ENCODE measurements at regions not wholly inside any gene's neighbourhood (a gene's known extent, or its start where the extent isn't known, plus 50 kb on each side); places are given as distances from the start of the nearest gene placed in this dataset.

DNA sequence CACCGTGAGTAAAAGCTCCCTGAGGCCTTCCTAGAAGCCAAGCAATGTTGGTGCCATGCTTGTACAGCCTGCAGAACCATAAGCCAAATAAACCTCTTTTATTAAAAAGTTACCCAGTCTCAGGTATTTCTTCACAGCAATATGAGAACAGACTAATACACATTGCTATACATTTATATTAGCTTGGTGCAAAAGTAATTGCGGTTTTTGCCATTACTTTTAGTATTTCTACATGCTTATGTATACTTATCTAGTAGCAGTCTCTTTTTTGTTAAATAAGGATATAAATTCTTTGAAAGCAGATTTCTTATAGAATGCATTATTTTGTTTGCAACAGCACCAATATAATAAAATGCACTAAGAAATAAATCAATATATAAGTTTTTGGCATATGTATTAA lies 619.6 kb downstream of the FSCB start:
- Histone ChIP-seq H3K9me3 (no peaks in the 10 kb centered on the region), H3K36me3 (ENCODE audit: control insufficient read depth in 2 of 2, extremely low read depth in 1 of 2, insufficient read depth in 1 of 2, low read length in 1 of 2) (no peaks in the 10 kb centered on the region), H3K4me3 (ENCODE audit: control insufficient read depth in 1 of 2, extremely low read depth in 1 of 2, low read length in 1 of 2) (no peak overlapping the region), H3K27me3 (replicated peaks in 1 of 2; ENCODE audit: control insufficient read depth in 2 of 2, extremely low read depth in 1 of 2, insufficient read depth in 2 of 2, low read length in 1 of 2) (no peaks in the 10 kb centered on the region), H3K27ac (ENCODE audit: low read length) (no peak overlapping the region), H3K4me1 (ENCODE audit: control insufficient read depth in 1 of 2, extremely low read depth in 1 of 2, insufficient read depth in 2 of 2, low read length in 2 of 2) (no peaks in the 10 kb centered on the region)
- CTCF ChIA-PET = interaction anchor here in 1 of 2 donors (0.6 kb wide), 1 partner anchor 566 kb away, joined by 6 read pairs; no protein-coding TSS in a partner anchor
- Mint-ChIP-seq H3K27ac (no peak overlapping the region), H3K27me3 (no peaks in the 10 kb centered on the region), H3K4me1 (no peaks in the 10 kb centered on the region), H3K9me3 (peaks cover 4 to 20% (median 12%) of the 10 kb centered on the region in 3 donors), H3K4me3 (no peak overlapping the region), H3K36me3 (no peaks in the 10 kb centered on the region)
- POLR2A ChIA-PET = no interaction called here
- DNase-seq = no peak
- WGBS (ENCODE audit: insufficient coverage) = 70% methylated on average over 1 of the region's 2 CpGs
- no peak for ATAC-seq (replicated peaks in 1 of 4)

DNA sequence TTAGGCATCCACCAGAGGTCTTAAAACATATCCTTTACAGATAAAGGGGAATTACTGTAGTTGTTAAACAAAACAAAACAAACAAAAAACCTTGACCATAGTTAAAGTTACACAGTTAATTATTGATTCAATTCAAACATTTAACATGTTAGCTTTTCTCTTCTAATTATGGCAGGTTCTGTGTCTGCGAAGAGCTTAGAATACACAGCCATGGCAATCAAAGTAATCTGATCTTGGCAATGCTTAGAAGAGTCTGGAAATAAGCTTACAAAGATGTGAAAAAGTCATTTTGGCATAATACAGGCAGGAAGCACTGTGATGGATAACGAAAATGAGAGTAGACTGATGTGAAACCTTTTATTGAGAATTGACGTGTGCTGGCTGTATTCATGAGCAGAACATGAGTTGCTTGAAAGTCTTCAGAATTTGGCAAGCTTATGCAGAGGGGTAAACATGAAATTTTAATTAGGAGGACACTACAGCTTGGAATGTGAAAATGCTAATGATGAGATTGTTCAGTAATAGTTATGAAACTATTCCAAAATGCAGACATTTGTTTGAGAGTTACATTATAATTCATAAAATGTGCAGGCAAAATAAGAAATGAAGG lies 629.6 kb downstream of the FSCB start:
- Mint-ChIP-seq H3K36me3 (no peaks in the 10 kb centered on the region), H3K27ac (no peak overlapping the region), H3K9me3 (peaks cover 3 to 9% (median 4%) of the 10 kb centered on the region in 3 donors), H3K27me3 (no peaks in the 10 kb centered on the region), H3K4me3 (no peak overlapping the region), H3K4me1 (no peaks in the 10 kb centered on the region)
- no peak overlapping the region for H3K27ac ChIP-seq (ENCODE audit: low read length)
- 68% methylated on average over 3 of the region's 3 CpGs for WGBS (ENCODE audit: insufficient coverage)
- no peaks in the 10 kb centered on the region for H3K9me3 ChIP-seq
- H3K4me1 ChIP-seq (ENCODE audit: control insufficient read depth in 1 of 2, extremely low read depth in 1 of 2, insufficient read depth in 2 of 2, low read length in 2 of 2) = no peaks in the 10 kb centered on the region
- H3K4me3 ChIP-seq (ENCODE audit: control insufficient read depth in 1 of 2, extremely low read depth in 1 of 2, low read length in 1 of 2) = no peak overlapping the region
- no peak for DNase-seq
- no peak for ATAC-seq (replicated peaks in 1 of 4)
- ChIA-PET POLR2A (no interaction called here), CTCF (no interaction called here)
- H3K27me3 ChIP-seq (replicated peaks in 1 of 2; ENCODE audit: control insufficient read depth in 2 of 2, extremely low read depth in 1 of 2, insufficient read depth in 2 of 2, low read length in 1 of 2) = no peaks in the 10 kb centered on the region
- no peaks in the 10 kb centered on the region for H3K36me3 ChIP-seq (ENCODE audit: control insufficient read depth in 2 of 2, extremely low read depth in 1 of 2, insufficient read depth in 1 of 2, low read length in 1 of 2)

DNA sequence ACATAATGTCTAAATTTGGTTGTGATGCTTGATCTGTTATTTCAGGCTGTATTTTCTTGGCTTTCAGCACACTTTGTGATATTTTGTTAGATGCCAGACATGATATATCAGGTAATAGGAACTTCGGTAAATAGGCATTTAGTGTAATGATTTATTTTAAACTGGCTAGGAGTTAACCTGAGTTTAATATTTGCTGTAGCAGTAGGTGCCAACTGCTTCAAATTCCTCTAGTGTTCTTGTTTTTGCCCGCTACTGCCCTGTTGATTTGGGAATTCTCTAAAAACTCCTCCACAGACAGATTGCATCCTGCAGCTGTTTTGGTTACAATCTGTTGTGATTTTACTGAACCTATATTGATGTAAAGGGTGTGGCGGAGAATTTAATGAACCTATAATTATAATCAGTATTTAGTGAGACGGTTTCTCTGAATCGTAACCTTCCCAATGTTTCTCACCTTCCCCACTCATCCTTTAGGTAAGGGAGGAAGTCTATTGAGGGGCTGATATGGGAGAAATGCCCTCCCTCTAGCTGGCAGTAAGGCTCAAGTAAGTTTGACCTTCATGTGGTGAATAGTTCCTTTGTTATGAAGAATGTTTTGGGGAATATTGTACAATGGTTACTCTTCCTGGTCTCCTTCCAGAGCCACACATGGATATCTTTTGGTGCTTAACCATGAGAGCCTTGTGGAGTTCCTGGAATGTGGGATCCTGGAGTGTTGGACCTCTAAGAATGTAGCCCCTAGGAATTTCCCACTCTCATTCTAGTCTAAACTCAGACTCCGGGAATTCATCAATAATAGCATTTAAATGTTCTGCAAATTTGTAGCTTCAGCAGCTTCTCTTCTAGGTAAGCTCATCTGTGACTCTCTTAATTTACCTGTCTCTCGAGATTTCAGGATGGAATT lies 634.1 kb downstream of the FSCB start:
- Mint-ChIP-seq H3K9me3 (peaks cover 6 to 13% (median 12%) of the 10 kb centered on the region in 3 donors), H3K4me3 (no peak overlapping the region), H3K27ac (no peak overlapping the region), H3K4me1 (no peaks in the 10 kb centered on the region), H3K27me3 (no peaks in the 10 kb centered on the region), H3K36me3 (no peaks in the 10 kb centered on the region)
- Histone ChIP-seq H3K9me3 (no peaks in the 10 kb centered on the region), H3K36me3 (ENCODE audit: control insufficient read depth in 2 of 2, extremely low read depth in 1 of 2, insufficient read depth in 1 of 2, low read length in 1 of 2) (no peaks in the 10 kb centered on the region), H3K4me3 (ENCODE audit: control insufficient read depth in 1 of 2, extremely low read depth in 1 of 2, low read length in 1 of 2) (no peak overlapping the region), H3K4me1 (ENCODE audit: control insufficient read depth in 1 of 2, extremely low read depth in 1 of 2, insufficient read depth in 2 of 2, low read length in 2 of 2) (no peaks in the 10 kb centered on the region), H3K27ac (ENCODE audit: low read length) (no peak overlapping the region), H3K27me3 (replicated peaks in 1 of 2; ENCODE audit: control insufficient read depth in 2 of 2, extremely low read depth in 1 of 2, insufficient read depth in 2 of 2, low read length in 1 of 2) (no peaks in the 10 kb centered on the region)
- ATAC-seq (replicated peaks in 1 of 4) (no peak), DNase-seq (no peak)
- CTCF ChIA-PET = no interaction called here
- POLR2A ChIA-PET = no interaction called here
- 33% methylated on average over 2 of the region's 7 CpGs for WGBS (ENCODE audit: insufficient coverage)

DNA sequence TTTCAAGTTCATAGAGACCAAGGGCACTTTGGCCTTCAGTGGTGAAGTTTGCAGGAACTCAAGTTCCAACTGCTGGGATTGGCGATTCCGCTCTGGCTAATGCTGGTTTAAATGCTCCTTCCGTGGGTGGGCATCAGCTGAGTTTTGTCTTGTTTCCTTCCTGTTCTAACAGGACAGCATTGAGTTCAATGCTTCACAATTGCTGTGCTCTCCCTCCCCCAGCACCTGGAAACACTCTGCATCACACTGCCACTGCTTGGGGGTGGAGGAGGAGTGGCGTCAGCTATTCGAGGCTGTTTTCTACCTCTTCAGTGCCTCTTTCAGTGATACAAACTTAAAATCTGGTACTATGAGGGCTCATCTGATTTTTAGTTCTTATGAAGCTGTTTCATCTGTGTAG lies 634.9 kb downstream of the FSCB start:
- ChIA-PET POLR2A (no interaction called here), CTCF (no interaction called here)
- Mint-ChIP-seq H3K27ac (no peak overlapping the region), H3K27me3 (no peaks in the 10 kb centered on the region), H3K4me1 (no peaks in the 10 kb centered on the region), H3K36me3 (no peaks in the 10 kb centered on the region), H3K4me3 (no peak overlapping the region), H3K9me3 (peaks cover 9 to 12% (median 11%) of the 10 kb centered on the region in 3 donors)
- no peaks in the 10 kb centered on the region for H3K4me1 ChIP-seq (ENCODE audit: control insufficient read depth in 1 of 2, extremely low read depth in 1 of 2, insufficient read depth in 2 of 2, low read length in 2 of 2)
- ATAC-seq (replicated peaks in 1 of 4) (no peak), DNase-seq (no peak)
- no peak overlapping the region for H3K27ac ChIP-seq (ENCODE audit: low read length)
- H3K9me3 ChIP-seq = no peaks in the 10 kb centered on the region
- H3K36me3 ChIP-seq (ENCODE audit: control insufficient read depth in 2 of 2, extremely low read depth in 1 of 2, insufficient read depth in 1 of 2, low read length in 1 of 2) = no peaks in the 10 kb centered on the region
- WGBS (ENCODE audit: insufficient coverage) = 94% methylated on average over 2 of the region's 5 CpGs
- no peak overlapping the region for H3K4me3 ChIP-seq (ENCODE audit: control insufficient read depth in 1 of 2, extremely low read depth in 1 of 2, low read length in 1 of 2)
- H3K27me3 ChIP-seq (replicated peaks in 1 of 2; ENCODE audit: control insufficient read depth in 2 of 2, extremely low read depth in 1 of 2, insufficient read depth in 2 of 2, low read length in 1 of 2) = no peaks in the 10 kb centered on the region

DNA sequence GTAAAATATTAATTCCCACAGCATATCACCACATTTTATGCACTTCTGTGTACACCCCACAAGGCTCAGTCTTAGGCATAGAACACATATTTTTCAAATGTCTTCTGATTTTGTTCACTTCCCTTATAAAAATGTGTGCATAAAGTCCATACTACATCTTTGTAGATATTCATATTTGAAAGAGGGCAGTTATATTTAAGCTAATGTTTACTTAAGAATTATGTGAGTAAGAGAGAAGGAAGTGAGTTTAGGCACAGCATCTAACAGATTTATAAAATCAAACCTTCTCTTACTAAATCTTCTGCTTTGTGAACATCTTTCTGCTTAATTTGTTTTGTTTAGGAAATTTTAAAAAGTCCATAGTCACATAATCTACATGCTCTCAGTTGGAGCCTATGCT lies 648.1 kb downstream of the FSCB start:
- no peak overlapping the region for H3K4me3 ChIP-seq (ENCODE audit: control insufficient read depth in 1 of 2, extremely low read depth in 1 of 2, low read length in 1 of 2)
- no peaks in the 10 kb centered on the region for H3K36me3 Mint-ChIP-seq
- no peaks in the 10 kb centered on the region for H3K4me1 Mint-ChIP-seq
- H3K4me1 ChIP-seq (ENCODE audit: control insufficient read depth in 1 of 2, extremely low read depth in 1 of 2, insufficient read depth in 2 of 2, low read length in 2 of 2) = no peaks in the 10 kb centered on the region
- H3K4me3 Mint-ChIP-seq = no peak overlapping the region
- H3K27me3 Mint-ChIP-seq = no peaks in the 10 kb centered on the region
- H3K9me3 Mint-ChIP-seq = peaks cover 6 to 16% (median 11%) of the 10 kb centered on the region in 3 donors
- DNase-seq (no peak), ATAC-seq (replicated peaks in 1 of 4) (no peak)
- POLR2A ChIA-PET = no interaction called here
- no peaks in the 10 kb centered on the region for H3K36me3 ChIP-seq (ENCODE audit: control insufficient read depth in 2 of 2, extremely low read depth in 1 of 2, insufficient read depth in 1 of 2, low read length in 1 of 2)
- no peaks in the 10 kb centered on the region for H3K27me3 ChIP-seq (replicated peaks in 1 of 2; ENCODE audit: control insufficient read depth in 2 of 2, extremely low read depth in 1 of 2, insufficient read depth in 2 of 2, low read length in 1 of 2)
- no peak overlapping the region for H3K27ac Mint-ChIP-seq
- no peaks in the 10 kb centered on the region for H3K9me3 ChIP-seq
- no peak overlapping the region for H3K27ac ChIP-seq (ENCODE audit: low read length)
- CTCF ChIA-PET = no interaction called here

DNA sequence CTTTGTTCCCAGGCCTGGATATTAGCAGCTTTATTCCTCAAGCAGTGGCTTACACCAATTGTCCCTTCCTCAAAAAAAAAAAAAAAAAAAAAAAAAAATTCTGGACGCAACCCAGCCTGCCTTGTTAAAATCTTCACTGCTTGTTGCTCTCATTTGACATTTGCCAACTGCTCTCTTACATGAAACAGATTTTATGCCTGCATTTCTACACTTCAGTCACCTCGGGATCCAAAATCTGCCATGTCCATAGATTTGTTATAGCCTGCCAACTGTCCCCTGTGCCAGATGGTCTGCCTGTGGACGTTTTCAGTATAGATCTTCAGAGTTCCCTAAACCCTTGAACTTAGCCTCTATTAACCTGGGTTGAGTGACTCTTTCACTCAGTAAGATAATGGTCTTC lies 651.5 kb downstream of the FSCB start:
- no peak overlapping the region for H3K27ac Mint-ChIP-seq
- no peaks in the 10 kb centered on the region for H3K4me1 Mint-ChIP-seq

More for the DNA sequence above, 651.5 kb downstream of the FSCB start:
- H3K4me1 ChIP-seq (ENCODE audit: control insufficient read depth in 1 of 2, extremely low read depth in 1 of 2, insufficient read depth in 2 of 2, low read length in 2 of 2) = no peaks in the 10 kb centered on the region
- 70% methylated on average over 3 of the region's 3 CpGs for WGBS (ENCODE audit: insufficient coverage)
- no peaks in the 10 kb centered on the region for H3K27me3 Mint-ChIP-seq
- no peak for ATAC-seq (replicated peaks in 1 of 4)
- DNase-seq = no peak
- no peaks in the 10 kb centered on the region for H3K9me3 ChIP-seq
- POLR2A ChIA-PET = no interaction called here
- H3K4me3 Mint-ChIP-seq = no peak overlapping the region
- no peaks in the 10 kb centered on the region for H3K36me3 ChIP-seq (ENCODE audit: control insufficient read depth in 2 of 2, extremely low read depth in 1 of 2, insufficient read depth in 1 of 2, low read length in 1 of 2)
- H3K27ac ChIP-seq (ENCODE audit: low read length) = no peak overlapping the region
- CTCF ChIA-PET = no interaction called here
- peaks cover 9 to 21% (median 14%) of the 10 kb centered on the region in 3 donors for H3K9me3 Mint-ChIP-seq
- H3K36me3 Mint-ChIP-seq = no peaks in the 10 kb centered on the region
- no peaks in the 10 kb centered on the region for H3K27me3 ChIP-seq (replicated peaks in 1 of 2; ENCODE audit: control insufficient read depth in 2 of 2, extremely low read depth in 1 of 2, insufficient read depth in 2 of 2, low read length in 1 of 2)
- no peak overlapping the region for H3K4me3 ChIP-seq (ENCODE audit: control insufficient read depth in 1 of 2, extremely low read depth in 1 of 2, low read length in 1 of 2)
